ENCODE measurements at regions not wholly inside any gene's neighbourhood (a gene's known extent, or its start where the extent isn't known, plus 50 kb on each side); places are given as distances from the start of the nearest gene placed in this dataset.
"Not testable (repeated sequence)": the region's sequence is repeated elsewhere in the genome, so short reads cannot be mapped to it uniquely, and the experiment has no call there.

DNA sequence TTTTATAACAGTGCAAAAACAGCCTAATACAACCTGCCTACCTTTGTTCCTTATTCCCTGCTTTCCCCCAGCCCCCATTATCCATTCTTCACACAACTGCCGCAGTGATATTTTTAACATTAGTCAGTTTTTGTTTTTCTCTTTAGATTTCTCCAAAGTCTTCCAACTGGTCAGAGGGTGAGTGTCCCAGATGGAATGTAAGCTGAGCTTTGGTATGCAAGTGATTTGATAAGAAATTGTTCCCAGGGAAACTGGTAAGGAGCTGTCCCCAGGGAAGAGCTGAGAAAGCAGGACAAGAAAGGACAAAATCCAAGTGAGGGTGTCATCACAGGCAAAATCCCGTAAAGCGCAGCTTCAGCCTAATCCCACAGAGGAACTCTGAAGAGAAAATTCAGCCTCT lies 475.5 kb upstream of the ADGRL3 start:
- Histone ChIP-seq H3K4me1 (ENCODE audit: control insufficient read depth, insufficient read depth, low read length) (no peaks in the 10 kb centered on the region), H3K27me3 (ENCODE audit: control insufficient read depth, insufficient read depth, low read length) (no peaks in the 10 kb centered on the region), H3K4me3 (ENCODE audit: low read depth, low read length) (no peak overlapping the region), H3K36me3 (ENCODE audit: control insufficient read depth, insufficient read depth, low read length) (no peaks in the 10 kb centered on the region), H3K9ac (ENCODE audit: low read depth, low read length) (no peak overlapping the region), H3K9me3 (ENCODE audit: control insufficient read depth, insufficient read depth, low read length) (no peaks in the 10 kb centered on the region)

DNA sequence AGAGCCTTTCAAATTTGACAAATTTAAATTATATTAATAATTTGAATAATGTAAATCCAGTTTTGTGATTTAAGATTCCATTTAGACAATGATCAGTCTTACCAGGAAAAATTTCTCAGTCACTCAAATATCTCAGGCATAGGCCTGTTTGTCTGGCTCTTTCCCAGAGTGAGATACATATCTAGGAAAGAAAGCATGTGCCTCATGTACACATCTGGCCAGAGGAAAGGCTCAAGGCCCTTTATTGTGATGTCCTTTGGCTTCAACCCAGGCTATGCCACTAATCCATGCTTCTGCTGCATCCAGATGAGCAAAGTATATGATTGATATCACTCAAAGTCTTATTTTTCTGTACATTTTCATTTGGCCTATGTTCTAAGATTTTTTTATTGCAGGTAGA lies 473.3 kb upstream of the ADGRL3 start:
- H3K27me3 ChIP-seq (ENCODE audit: control insufficient read depth, insufficient read depth, low read length) = no peaks in the 10 kb centered on the region
- no peak overlapping the region for H3K9ac ChIP-seq (ENCODE audit: low read depth, low read length)
- no peak overlapping the region for H3K4me3 ChIP-seq (ENCODE audit: low read depth, low read length)
- no peaks in the 10 kb centered on the region for H3K9me3 ChIP-seq (ENCODE audit: control insufficient read depth, insufficient read depth, low read length)
- H3K4me1 ChIP-seq (ENCODE audit: control insufficient read depth, insufficient read depth, low read length) = no peaks in the 10 kb centered on the region
- no peaks in the 10 kb centered on the region for H3K36me3 ChIP-seq (ENCODE audit: control insufficient read depth, insufficient read depth, low read length)

DNA sequence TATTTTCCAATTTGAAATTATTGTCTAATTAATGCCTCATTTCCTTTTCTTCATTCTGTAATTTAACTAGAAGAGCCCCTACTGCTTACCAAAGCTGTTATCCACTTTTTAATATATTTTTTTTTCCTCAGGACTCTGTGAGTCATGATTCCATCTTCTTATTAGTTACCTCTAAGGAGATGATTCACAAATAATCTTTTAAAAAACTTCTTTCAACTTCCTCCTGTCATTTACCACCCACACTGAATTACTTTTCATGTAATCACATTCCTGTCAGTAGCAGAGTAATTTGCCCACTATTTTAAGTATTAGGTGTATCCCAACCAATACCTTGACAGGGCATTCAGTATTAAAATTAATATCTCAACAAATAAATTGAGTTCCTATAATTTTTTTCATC lies 470.9 kb upstream of the ADGRL3 start:
- H3K27me3 ChIP-seq (ENCODE audit: control insufficient read depth, insufficient read depth, low read length) = no peaks in the 10 kb centered on the region
- H3K9me3 ChIP-seq (ENCODE audit: control insufficient read depth, insufficient read depth, low read length) = no peaks in the 10 kb centered on the region
- no peaks in the 10 kb centered on the region for H3K4me1 ChIP-seq (ENCODE audit: control insufficient read depth, insufficient read depth, low read length)
- H3K36me3 ChIP-seq (ENCODE audit: control insufficient read depth, insufficient read depth, low read length) = no peaks in the 10 kb centered on the region
- H3K4me3 ChIP-seq (ENCODE audit: low read depth, low read length) = no peak overlapping the region
- H3K9ac ChIP-seq (ENCODE audit: low read depth, low read length) = no peak overlapping the region

DNA sequence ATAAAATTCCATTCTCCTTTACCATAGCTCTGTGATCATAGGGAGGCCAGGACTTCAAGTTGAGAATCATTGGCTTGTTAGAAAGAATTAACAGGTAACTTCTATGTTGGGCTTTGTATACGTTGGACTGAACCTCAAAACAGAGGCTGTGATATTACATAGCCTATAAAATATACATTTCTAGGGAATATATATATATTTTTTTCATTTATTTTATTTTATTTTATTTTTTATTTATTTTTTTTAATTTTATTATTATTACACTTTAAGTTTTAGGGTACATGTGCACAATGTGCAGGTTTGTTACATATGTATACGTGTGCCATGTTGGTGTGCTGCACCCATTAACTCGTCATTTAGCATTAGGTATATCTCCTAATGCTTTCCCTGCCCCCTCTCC lies 470.4 kb upstream of the ADGRL3 start:
- not testable (repeated sequence) for H3K36me3 ChIP-seq (ENCODE audit: control insufficient read depth, insufficient read depth, low read length); H3K9me3 ChIP-seq (ENCODE audit: control insufficient read depth, insufficient read depth, low read length); H3K4me3 ChIP-seq (ENCODE audit: low read depth, low read length); H3K9ac ChIP-seq (ENCODE audit: low read depth, low read length); H3K27me3 ChIP-seq (ENCODE audit: control insufficient read depth, insufficient read depth, low read length); H3K4me1 ChIP-seq (ENCODE audit: control insufficient read depth, insufficient read depth, low read length)

DNA sequence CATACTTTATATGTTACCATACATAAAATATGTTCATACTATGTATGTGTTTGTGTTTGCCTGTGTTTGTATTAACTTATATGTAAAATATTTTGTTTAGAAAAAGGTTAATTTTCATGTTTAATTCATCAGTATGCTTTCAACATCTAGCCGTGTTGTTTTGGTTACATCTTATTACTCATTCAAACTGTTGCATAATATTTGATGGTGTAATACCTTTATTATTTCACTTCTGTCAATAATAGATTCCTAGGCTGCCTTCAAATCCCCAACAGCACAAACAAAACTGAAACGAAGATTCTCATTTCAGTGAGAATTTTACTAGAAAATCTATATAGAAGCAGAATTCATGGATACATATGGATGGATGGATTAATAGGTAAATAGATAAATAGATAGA lies 462.3 kb upstream of the ADGRL3 start:
- H3K9ac ChIP-seq (ENCODE audit: low read depth, low read length) = no peak overlapping the region
- no peaks in the 10 kb centered on the region for H3K36me3 ChIP-seq (ENCODE audit: control insufficient read depth, insufficient read depth, low read length)
- H3K4me3 ChIP-seq (ENCODE audit: low read depth, low read length) = no peak overlapping the region
- no peaks in the 10 kb centered on the region for H3K27me3 ChIP-seq (ENCODE audit: control insufficient read depth, insufficient read depth, low read length)
- no peaks in the 10 kb centered on the region for H3K9me3 ChIP-seq (ENCODE audit: control insufficient read depth, insufficient read depth, low read length)
- no peaks in the 10 kb centered on the region for H3K4me1 ChIP-seq (ENCODE audit: control insufficient read depth, insufficient read depth, low read length)

DNA sequence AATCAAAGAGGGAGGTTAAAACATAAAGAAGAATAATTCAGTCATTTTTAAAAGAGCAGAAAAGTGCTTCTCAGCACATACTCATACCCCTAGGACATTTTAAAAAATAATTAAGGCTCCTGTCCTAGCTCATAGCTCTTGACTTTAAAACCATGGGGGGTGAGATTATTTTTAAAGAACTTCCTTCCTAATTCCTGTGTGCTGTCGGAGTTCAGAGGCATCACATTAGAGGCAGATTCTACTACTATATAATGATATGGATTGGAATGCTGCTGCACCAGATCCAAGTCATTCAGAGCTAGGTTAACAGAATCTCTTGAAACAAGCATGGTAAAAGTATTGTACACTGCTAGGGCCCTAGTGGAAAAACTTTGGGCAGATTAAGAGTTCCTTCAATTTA lies 456.5 kb upstream of the ADGRL3 start:
- H3K9me3 ChIP-seq (ENCODE audit: control insufficient read depth, insufficient read depth, low read length) = no peaks in the 10 kb centered on the region
- H3K36me3 ChIP-seq (ENCODE audit: control insufficient read depth, insufficient read depth, low read length) = no peaks in the 10 kb centered on the region
- H3K9ac ChIP-seq (ENCODE audit: low read depth, low read length) = no peak overlapping the region
- no peaks in the 10 kb centered on the region for H3K4me1 ChIP-seq (ENCODE audit: control insufficient read depth, insufficient read depth, low read length)
- H3K4me3 ChIP-seq (ENCODE audit: low read depth, low read length) = no peak overlapping the region
- H3K27me3 ChIP-seq (ENCODE audit: control insufficient read depth, insufficient read depth, low read length) = no peaks in the 10 kb centered on the region

DNA sequence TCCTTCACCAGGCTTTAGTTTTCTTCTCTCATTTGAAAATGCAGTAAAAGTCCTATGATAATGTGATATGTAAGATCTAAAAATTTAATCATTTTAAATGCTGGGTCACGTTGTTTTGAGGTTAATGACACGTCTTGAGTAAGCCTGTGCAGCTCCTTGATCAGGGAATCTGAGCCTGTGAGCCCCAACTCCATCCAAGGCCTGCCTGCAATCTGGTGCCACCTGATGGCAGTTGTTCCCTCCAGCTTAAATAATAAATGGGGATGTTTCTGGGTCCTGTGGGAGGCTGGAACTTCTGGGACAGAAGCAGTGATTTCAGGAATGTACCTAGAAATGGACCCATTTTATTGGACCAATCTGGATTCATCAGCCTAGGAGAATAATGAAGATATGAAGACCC lies 455.4 kb upstream of the ADGRL3 start:
- Histone ChIP-seq H3K9ac (ENCODE audit: low read depth, low read length) (no peak overlapping the region), H3K36me3 (ENCODE audit: control insufficient read depth, insufficient read depth, low read length) (no peaks in the 10 kb centered on the region), H3K4me3 (ENCODE audit: low read depth, low read length) (no peak overlapping the region), H3K9me3 (ENCODE audit: control insufficient read depth, insufficient read depth, low read length) (no peaks in the 10 kb centered on the region), H3K4me1 (ENCODE audit: control insufficient read depth, insufficient read depth, low read length) (no peaks in the 10 kb centered on the region), H3K27me3 (ENCODE audit: control insufficient read depth, insufficient read depth, low read length) (no peaks in the 10 kb centered on the region)

DNA sequence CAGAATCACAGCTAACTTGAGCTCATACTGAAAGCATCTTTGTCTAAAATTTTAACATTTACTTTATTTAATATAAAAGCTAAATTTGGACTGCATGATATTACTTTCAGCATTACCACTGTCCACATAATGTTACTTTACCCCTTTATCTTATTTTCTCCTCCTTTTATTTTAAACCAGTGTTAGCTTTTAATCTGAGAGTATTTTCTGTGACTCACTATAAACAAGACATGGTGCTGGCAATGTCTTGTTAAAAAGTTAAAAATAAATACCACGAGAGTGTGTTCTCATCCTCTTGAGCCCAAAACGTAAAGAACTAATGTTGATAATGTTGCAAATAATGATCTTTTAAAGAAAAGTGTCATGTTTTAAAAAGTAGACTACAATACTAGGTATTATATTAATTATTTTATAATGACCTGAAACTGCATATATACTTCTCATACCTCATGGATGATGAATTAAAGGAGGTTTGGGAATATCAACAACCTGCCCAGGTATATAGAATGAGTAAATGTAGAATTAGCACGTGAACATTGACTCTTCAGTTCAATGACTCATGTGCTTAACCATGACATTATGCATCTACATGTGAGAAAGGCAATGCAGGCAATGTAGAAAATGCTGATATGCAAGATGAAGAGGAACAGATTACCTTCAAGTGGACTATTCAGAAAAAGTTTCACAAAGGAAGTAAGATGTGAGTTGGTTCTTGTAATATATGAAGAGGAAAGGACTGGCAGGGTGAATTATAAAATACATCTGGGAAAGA lies 454.1 kb upstream of the ADGRL3 start:
- Histone ChIP-seq H3K36me3 (ENCODE audit: control insufficient read depth, insufficient read depth, low read length) (no peaks in the 10 kb centered on the region), H3K9me3 (ENCODE audit: control insufficient read depth, insufficient read depth, low read length) (no peaks in the 10 kb centered on the region), H3K9ac (ENCODE audit: low read depth, low read length) (no peak overlapping the region), H3K27me3 (ENCODE audit: control insufficient read depth, insufficient read depth, low read length) (no peaks in the 10 kb centered on the region), H3K4me1 (ENCODE audit: control insufficient read depth, insufficient read depth, low read length) (no peaks in the 10 kb centered on the region), H3K4me3 (ENCODE audit: low read depth, low read length) (no peak overlapping the region)

DNA sequence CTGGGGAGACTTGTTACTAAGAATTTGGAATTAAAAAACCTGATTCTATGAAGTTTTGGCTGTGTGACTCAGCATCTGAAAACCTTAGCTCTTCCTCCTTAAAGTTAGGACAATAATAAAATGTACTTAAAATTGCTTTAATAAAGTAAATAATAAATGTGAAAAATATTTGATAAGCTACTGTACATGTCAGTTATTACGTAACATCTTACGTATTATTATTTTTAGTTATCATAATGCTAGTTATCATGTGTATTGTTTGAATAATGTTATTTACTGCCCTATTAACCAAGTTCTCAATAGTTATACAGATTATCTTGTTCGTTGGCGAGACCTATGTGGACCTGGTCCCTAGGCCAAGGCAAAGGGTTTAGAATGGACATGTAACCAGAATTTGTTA lies 449.2 kb upstream of the ADGRL3 start:
- Histone ChIP-seq H3K27me3 (ENCODE audit: control insufficient read depth, insufficient read depth, low read length) (no peaks in the 10 kb centered on the region), H3K36me3 (ENCODE audit: control insufficient read depth, insufficient read depth, low read length) (no peaks in the 10 kb centered on the region)

DNA sequence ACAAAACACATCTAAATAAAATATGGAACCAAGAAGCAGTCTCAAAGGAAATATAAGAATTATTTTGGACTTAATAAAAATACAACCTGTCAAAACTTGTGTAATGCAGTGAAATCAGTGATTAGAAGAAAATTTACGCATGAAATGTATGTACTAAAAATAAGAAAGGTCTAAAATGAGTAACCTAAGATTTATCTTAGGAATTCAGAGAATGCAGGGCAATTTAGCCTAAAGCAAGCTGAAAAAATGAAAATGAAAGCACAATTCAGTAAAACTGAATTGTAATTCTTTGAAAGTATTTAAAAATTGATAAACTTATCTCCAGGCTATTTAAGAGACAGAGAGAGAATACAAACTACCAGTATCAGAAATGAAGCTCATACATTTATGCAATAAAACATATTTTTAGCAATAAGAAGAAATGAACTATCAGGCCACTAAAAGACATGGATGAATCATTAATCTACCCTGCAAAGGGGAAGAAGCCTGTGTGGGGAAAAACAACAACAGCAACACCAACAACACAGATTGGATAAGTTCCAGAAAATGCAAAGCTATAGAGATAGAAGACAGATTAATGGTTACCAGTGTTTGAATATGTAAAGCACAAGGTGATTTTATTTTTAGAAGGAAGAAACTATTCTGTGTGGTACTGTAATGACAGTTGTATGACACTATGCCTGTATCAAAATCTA lies 442.0 kb upstream of the ADGRL3 start:
- Histone ChIP-seq H3K9ac (ENCODE audit: low read depth, low read length) (no peak overlapping the region), H3K4me1 (ENCODE audit: control insufficient read depth, insufficient read depth, low read length) (no peaks in the 10 kb centered on the region), H3K9me3 (ENCODE audit: control insufficient read depth, insufficient read depth, low read length) (no peaks in the 10 kb centered on the region), H3K27me3 (ENCODE audit: control insufficient read depth, insufficient read depth, low read length) (no peaks in the 10 kb centered on the region), H3K4me3 (ENCODE audit: low read depth, low read length) (no peak overlapping the region), H3K36me3 (ENCODE audit: control insufficient read depth, insufficient read depth, low read length) (no peaks in the 10 kb centered on the region)

More for the DNA sequence above, 449.2 kb upstream of the ADGRL3 start:
- Histone ChIP-seq H3K4me3 (ENCODE audit: low read depth, low read length) (no peak overlapping the region), H3K9me3 (ENCODE audit: control insufficient read depth, insufficient read depth, low read length) (no peaks in the 10 kb centered on the region), H3K4me1 (ENCODE audit: control insufficient read depth, insufficient read depth, low read length) (no peaks in the 10 kb centered on the region), H3K9ac (ENCODE audit: low read depth, low read length) (no peak overlapping the region)

DNA sequence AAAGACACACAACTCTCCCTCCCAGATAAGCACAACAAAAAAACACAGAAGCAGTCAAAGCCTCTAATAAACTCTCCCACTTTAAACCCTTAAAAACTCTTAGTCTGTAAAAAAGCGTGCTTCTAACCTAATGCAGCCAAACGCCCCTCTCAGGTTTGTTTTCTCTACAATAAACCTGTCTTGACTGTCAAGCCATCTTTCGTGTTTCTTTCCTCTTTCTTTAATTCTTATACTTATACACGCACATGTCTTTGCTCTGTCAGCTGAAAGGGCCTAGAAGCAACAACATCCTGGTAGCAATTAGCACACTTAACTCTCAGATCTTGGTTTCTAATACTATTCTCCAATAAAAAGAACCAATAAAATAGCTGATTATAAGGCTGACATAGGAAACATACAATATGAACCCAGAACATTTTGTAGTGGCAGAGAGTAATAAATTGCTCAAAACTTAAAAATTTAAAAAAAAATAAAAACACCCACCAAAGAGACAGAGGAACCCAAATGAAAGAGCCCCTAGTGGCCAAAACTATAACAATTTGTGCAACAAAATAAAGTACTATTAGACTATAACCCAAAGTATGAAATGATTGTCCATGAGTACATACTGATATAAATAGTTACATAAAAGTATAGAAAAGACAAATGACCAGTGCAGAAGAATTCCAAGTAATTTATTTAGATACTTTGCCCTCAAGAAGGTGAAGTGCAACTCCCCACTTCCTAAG lies 440.4 kb upstream of the ADGRL3 start:
- Histone ChIP-seq H3K4me1 (ENCODE audit: control insufficient read depth, insufficient read depth, low read length) (no peaks in the 10 kb centered on the region), H3K4me3 (ENCODE audit: low read depth, low read length) (no peak overlapping the region), H3K27me3 (ENCODE audit: control insufficient read depth, insufficient read depth, low read length) (no peaks in the 10 kb centered on the region), H3K9me3 (ENCODE audit: control insufficient read depth, insufficient read depth, low read length) (no peaks in the 10 kb centered on the region), H3K9ac (ENCODE audit: low read depth, low read length) (no peak overlapping the region), H3K36me3 (ENCODE audit: control insufficient read depth, insufficient read depth, low read length) (no peaks in the 10 kb centered on the region)

DNA sequence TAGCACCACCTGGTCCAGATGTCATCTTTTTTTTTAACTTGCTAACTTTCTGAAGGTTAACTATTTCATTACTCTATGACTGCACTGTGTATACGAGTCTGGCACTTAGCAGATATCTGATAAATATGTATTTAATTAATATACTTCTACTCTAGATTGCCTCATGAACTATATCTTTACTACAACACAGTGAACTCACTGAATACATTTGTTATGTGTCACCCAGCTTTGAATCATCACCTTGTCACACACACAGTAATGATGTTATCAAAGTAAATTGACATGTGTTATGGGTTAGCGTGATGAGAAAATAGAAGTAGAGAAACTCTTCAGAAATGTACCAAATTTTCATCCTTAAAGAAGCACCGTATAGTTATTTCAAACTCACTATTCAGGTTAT lies 419.3 kb upstream of the ADGRL3 start:
- Histone ChIP-seq H3K9ac (ENCODE audit: low read depth, low read length) (no peak overlapping the region), H3K27me3 (ENCODE audit: control insufficient read depth, insufficient read depth, low read length) (no peaks in the 10 kb centered on the region), H3K4me1 (ENCODE audit: control insufficient read depth, insufficient read depth, low read length) (no peaks in the 10 kb centered on the region), H3K4me3 (ENCODE audit: low read depth, low read length) (no peak overlapping the region), H3K36me3 (ENCODE audit: control insufficient read depth, insufficient read depth, low read length) (no peaks in the 10 kb centered on the region), H3K9me3 (ENCODE audit: control insufficient read depth, insufficient read depth, low read length) (no peaks in the 10 kb centered on the region)

Measured in iPS-15b (cell line).